ENCODE measurements at regions not wholly inside any gene's neighbourhood (a gene's known extent, or its start where the extent isn't known, plus 50 kb on each side); places are given as distances from the start of the nearest gene placed in this dataset.

DNA sequence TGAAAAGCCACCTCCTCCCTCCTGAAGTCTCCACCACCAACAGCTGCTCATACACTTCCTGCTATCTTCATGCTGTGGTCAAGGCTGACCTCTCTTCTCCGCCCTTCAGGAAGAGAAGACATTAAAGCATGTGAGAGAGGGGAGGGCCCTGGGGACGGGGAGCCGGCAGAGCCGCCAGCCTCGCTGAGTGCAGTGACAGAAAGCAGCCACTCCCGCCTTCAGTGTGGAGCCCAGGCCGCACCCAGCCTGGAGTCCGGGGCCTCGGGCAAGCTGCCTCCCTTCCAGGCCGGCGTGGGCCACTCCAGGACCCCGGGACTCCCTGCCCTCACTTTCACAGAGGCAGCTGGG lies 94.7 kb upstream of the TNRC6C start:
- TF ChIP-seq, protein P1, sequence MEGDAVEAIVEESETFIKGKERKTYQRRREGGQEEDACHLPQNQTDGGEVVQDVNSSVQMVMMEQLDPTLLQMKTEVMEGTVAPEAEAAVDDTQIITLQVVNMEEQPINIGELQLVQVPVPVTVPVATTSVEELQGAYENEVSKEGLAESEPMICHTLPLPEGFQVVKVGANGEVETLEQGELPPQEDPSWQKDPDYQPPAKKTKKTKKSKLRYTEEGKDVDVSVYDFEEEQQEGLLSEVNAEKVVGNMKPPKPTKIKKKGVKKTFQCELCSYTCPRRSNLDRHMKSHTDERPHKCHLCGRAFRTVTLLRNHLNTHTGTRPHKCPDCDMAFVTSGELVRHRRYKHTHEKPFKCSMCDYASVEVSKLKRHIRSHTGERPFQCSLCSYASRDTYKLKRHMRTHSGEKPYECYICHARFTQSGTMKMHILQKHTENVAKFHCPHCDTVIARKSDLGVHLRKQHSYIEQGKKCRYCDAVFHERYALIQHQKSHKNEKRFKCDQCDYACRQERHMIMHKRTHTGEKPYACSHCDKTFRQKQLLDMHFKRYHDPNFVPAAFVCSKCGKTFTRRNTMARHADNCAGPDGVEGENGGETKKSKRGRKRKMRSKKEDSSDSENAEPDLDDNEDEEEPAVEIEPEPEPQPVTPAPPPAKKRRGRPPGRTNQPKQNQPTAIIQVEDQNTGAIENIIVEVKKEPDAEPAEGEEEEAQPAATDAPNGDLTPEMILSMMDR (IDR thresholded peaks at IDR 0.05) = no peak
- no peak for TF ChIP-seq POLR2A (IDR thresholded peaks at IDR 0.05)
